ENCODE measurements at regions not wholly inside any gene's neighbourhood (a gene's known extent, or its start where the extent isn't known, plus 50 kb on each side); places are given as distances from the start of the nearest gene placed in this dataset.
"Not testable (repeated sequence)": the region's sequence is repeated elsewhere in the genome, so short reads cannot be mapped to it uniquely, and the experiment has no call there.

- no peak for DNase-seq
Measured at GRCh38 chr11:127804747-127805400, 782.5 kb downstream of the ETS1 start.

GRCh38 chr11:127803755-127804154, 783.6 kb downstream of the ETS1 start:
- DNase-seq, result no peak

GRCh38 chr11:127800989-127801688, 786.2 kb downstream of the ETS1 start:
- no peak for DNase-seq

GRCh38 chr11:127795326-127795725, 792.0 kb downstream of the ETS1 start:
- no peak for DNase-seq

GRCh38 chr11:127791844-127792243, 791.3 kb upstream of the KIRREL3 start:
- DNase-seq, result no peak

- no peak for DNase-seq
Measured at GRCh38 chr11:127790592-127790991, 790.0 kb upstream of the KIRREL3 start.

GRCh38 chr11:127789927-127790326, 789.4 kb upstream of the KIRREL3 start:
- no peak for DNase-seq

GRCh38 chr11:127772938-127773337, 772.4 kb upstream of the KIRREL3 start:
- DNase-seq, result not testable (repeated sequence)

- not testable (repeated sequence) for DNase-seq
Measured at GRCh38 chr11:127768931-127769330, 768.4 kb upstream of the KIRREL3 start.

- DNase-seq, result no peak
Measured at GRCh38 chr11:127766734-127767133, 766.2 kb upstream of the KIRREL3 start.

GRCh38 chr11:127738771-127739286, 738.3 kb upstream of the KIRREL3 start:
- DNase-seq, result no peak

- DNase-seq, result no peak
Measured at GRCh38 chr11:127737499-127737898, 736.9 kb upstream of the KIRREL3 start.

- DNase-seq, result no peak
Measured at GRCh38 chr11:127733552-127733951, 733.0 kb upstream of the KIRREL3 start.

GRCh38 chr11:127726367-127726766, 725.8 kb upstream of the KIRREL3 start:
- no peak for DNase-seq

- DNase-seq, result no peak
Measured at GRCh38 chr11:127723714-127724113, 723.1 kb upstream of the KIRREL3 start.

- DNase-seq, result no peak
Measured at GRCh38 chr11:127713226-127713625, 712.7 kb upstream of the KIRREL3 start.

GRCh38 chr11:127711748-127712147, 711.2 kb upstream of the KIRREL3 start:
- no peak for DNase-seq

- no peak for DNase-seq
Measured at GRCh38 chr11:127710831-127711230, 710.3 kb upstream of the KIRREL3 start.

GRCh38 chr11:127709960-127710359, 709.4 kb upstream of the KIRREL3 start:
- DNase-seq, result no peak

GRCh38 chr11:127693686-127694085, 693.1 kb upstream of the KIRREL3 start:
- DNase-seq, result no peak

GRCh38 chr11:127683321-127683720, 682.8 kb upstream of the KIRREL3 start:
- DNase-seq, result no peak

- no peak for DNase-seq
Measured at GRCh38 chr11:127679816-127680545, 679.4 kb upstream of the KIRREL3 start.

GRCh38 chr11:127678631-127679030, 678.1 kb upstream of the KIRREL3 start:
- no peak for DNase-seq

Data from suppressor macrophage treated with lipopolysaccharide for 4 hours (primary cell).